ENCODE measurements at regions not wholly inside any gene's neighbourhood (a gene's known extent, or its start where the extent isn't known, plus 50 kb on each side); places are given as distances from the start of the nearest gene placed in this dataset.
"Not testable (repeated sequence)": the region's sequence is repeated elsewhere in the genome, so short reads cannot be mapped to it uniquely, and the experiment has no call there.

GRCh38 chr9:30356221-30356620, 2028.2 kb upstream of the ACO1 start:
- no peaks in the 10 kb centered on the region for H3K4me1 ChIP-seq (ENCODE audit: control insufficient read depth, insufficient read depth, low read length)
- Mint-ChIP-seq H3K27me3 (ENCODE audit: low read depth in 2 of 2) (no peaks in the 10 kb centered on the region), H3K36me3 (no peaks in the 10 kb centered on the region), H3K4me1 (no peaks in the 10 kb centered on the region), H3K4me3 (no peak overlapping the region), H3K27ac (no peak overlapping the region), H3K9me3 (peaks cover 0 to 3% of the 10 kb centered on the region in 2 donors)
- intact Hi-C loops (cut with micrococcal nuclease) = no loop called here
- DNase-seq (no peak), ATAC-seq (no peak)
- no peaks in the 10 kb centered on the region for H3K36me3 ChIP-seq (ENCODE audit: control insufficient read depth, insufficient read depth, low read length)
- H3K9me3 ChIP-seq (ENCODE audit: control insufficient read depth, insufficient read depth, low read length) = no peaks in the 10 kb centered on the region
- no peak for TF ChIP-seq CTCF (IDR thresholded peaks at IDR 0.05)
- 90% methylated on average over 2 of the region's 4 CpGs for WGBS (ENCODE audit: insufficient coverage)
- no peak overlapping the region for H3K4me3 ChIP-seq (ENCODE audit: low read length)
- H3K27ac ChIP-seq (ENCODE audit: low read length) = no peak overlapping the region
- H3K27me3 ChIP-seq (ENCODE audit: control insufficient read depth, insufficient read depth, low read length) = no peaks in the 10 kb centered on the region

- ATAC-seq (no peak), DNase-seq (no peak)
- intact Hi-C loops (cut with micrococcal nuclease) = no loop called here
- H3K27me3 Mint-ChIP-seq (ENCODE audit: low read depth in 2 of 2) = no peaks in the 10 kb centered on the region
- H3K9me3 ChIP-seq (ENCODE audit: control insufficient read depth, insufficient read depth, low read length) = no peaks in the 10 kb centered on the region
- no peak overlapping the region for H3K27ac ChIP-seq (ENCODE audit: low read length)
- no peak overlapping the region for H3K4me3 Mint-ChIP-seq
- no peaks in the 10 kb centered on the region for H3K36me3 ChIP-seq (ENCODE audit: control insufficient read depth, insufficient read depth, low read length)
- H3K4me3 ChIP-seq (ENCODE audit: low read length) = no peak overlapping the region
- no peak for TF ChIP-seq CTCF (IDR thresholded peaks at IDR 0.05)
- H3K36me3 Mint-ChIP-seq = no peaks in the 10 kb centered on the region
- H3K27me3 ChIP-seq (ENCODE audit: control insufficient read depth, insufficient read depth, low read length) = no peaks in the 10 kb centered on the region
- no peak overlapping the region for H3K27ac Mint-ChIP-seq
- no peaks in the 10 kb centered on the region for H3K4me1 ChIP-seq (ENCODE audit: control insufficient read depth, insufficient read depth, low read length)
- no peaks in the 10 kb centered on the region for H3K9me3 Mint-ChIP-seq
- no peaks in the 10 kb centered on the region for H3K4me1 Mint-ChIP-seq
Observed at GRCh38 chr9:30362373-30362772, 2022.1 kb upstream of the ACO1 start.

GRCh38 chr9:30366140-30366539, 2018.3 kb upstream of the ACO1 start:
- H3K4me1 Mint-ChIP-seq; ATAC-seq; H3K9me3 ChIP-seq (ENCODE audit: control insufficient read depth, insufficient read depth, low read length); H3K9me3 Mint-ChIP-seq; H3K4me3 ChIP-seq (ENCODE audit: low read length); intact Hi-C loops (cut with micrococcal nuclease); H3K27me3 Mint-ChIP-seq (ENCODE audit: low read depth in 2 of 2); H3K4me3 Mint-ChIP-seq; H3K36me3 Mint-ChIP-seq; H3K27ac ChIP-seq (ENCODE audit: low read length); DNase-seq; H3K27ac Mint-ChIP-seq; H3K36me3 ChIP-seq (ENCODE audit: control insufficient read depth, insufficient read depth, low read length); H3K27me3 ChIP-seq (ENCODE audit: control insufficient read depth, insufficient read depth, low read length); H3K4me1 ChIP-seq (ENCODE audit: control insufficient read depth, insufficient read depth, low read length): not testable (repeated sequence)
- 89% methylated on average over 3 of the region's 4 CpGs for WGBS (ENCODE audit: insufficient coverage)

- H3K27me3 ChIP-seq (ENCODE audit: control insufficient read depth, insufficient read depth, low read length) = no peaks in the 10 kb centered on the region
- DNase-seq = no peak
- H3K4me3 ChIP-seq (ENCODE audit: low read length) = no peak overlapping the region
- Mint-ChIP-seq H3K36me3 (no peaks in the 10 kb centered on the region), H3K9me3 (peaks cover 0 to 2% of the 10 kb centered on the region in 2 donors), H3K4me3 (no peak overlapping the region), H3K27me3 (ENCODE audit: low read depth in 2 of 2) (no peaks in the 10 kb centered on the region), H3K4me1 (no peaks in the 10 kb centered on the region), H3K27ac (no peak overlapping the region)
- H3K4me1 ChIP-seq (ENCODE audit: control insufficient read depth, insufficient read depth, low read length) = no peaks in the 10 kb centered on the region
- H3K9me3 ChIP-seq (ENCODE audit: control insufficient read depth, insufficient read depth, low read length) = no peaks in the 10 kb centered on the region
- TF ChIP-seq CTCF (IDR thresholded peaks at IDR 0.05) = no peak
- no peak overlapping the region for H3K27ac ChIP-seq (ENCODE audit: low read length)
- intact Hi-C loops (cut with micrococcal nuclease) = no loop called here
- no peak for ATAC-seq
- WGBS (ENCODE audit: insufficient coverage) = 81% methylated on average over 1 of the region's 2 CpGs
- no peaks in the 10 kb centered on the region for H3K36me3 ChIP-seq (ENCODE audit: control insufficient read depth, insufficient read depth, low read length)
Observed at GRCh38 chr9:30382271-30382670, 2002.2 kb upstream of the ACO1 start.
